ENCODE measurements at regions not wholly inside any gene's neighbourhood (a gene's known extent, or its start where the extent isn't known, plus 50 kb on each side); places are given as distances from the start of the nearest gene placed in this dataset.

DNA sequence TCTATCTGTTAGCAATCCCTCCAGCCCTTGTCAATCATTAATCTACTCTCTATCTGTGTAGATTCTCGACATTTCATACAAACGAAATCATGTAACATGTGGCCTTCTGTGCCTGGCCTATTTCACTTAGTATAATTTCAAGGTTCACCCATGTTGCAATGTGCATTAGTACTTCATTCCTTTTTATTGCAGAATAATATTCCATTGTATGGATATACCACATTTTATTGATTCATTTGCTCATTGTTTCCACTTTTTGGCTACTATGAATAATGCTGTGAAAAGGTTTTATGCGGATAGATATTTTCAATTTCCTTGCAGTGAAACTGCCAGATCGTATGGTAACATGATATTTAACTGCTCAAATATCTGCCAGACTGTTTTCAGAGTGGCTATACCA lies 100.1 kb downstream of the MIAT start:
- TF ChIP-seq POLR2A (IDR thresholded peaks at IDR 0.05) = no peak
- TF ChIP-seq, protein P1, sequence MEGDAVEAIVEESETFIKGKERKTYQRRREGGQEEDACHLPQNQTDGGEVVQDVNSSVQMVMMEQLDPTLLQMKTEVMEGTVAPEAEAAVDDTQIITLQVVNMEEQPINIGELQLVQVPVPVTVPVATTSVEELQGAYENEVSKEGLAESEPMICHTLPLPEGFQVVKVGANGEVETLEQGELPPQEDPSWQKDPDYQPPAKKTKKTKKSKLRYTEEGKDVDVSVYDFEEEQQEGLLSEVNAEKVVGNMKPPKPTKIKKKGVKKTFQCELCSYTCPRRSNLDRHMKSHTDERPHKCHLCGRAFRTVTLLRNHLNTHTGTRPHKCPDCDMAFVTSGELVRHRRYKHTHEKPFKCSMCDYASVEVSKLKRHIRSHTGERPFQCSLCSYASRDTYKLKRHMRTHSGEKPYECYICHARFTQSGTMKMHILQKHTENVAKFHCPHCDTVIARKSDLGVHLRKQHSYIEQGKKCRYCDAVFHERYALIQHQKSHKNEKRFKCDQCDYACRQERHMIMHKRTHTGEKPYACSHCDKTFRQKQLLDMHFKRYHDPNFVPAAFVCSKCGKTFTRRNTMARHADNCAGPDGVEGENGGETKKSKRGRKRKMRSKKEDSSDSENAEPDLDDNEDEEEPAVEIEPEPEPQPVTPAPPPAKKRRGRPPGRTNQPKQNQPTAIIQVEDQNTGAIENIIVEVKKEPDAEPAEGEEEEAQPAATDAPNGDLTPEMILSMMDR (IDR thresholded peaks at IDR 0.05) = no peak

All from prostate gland (tissue), 2 donors.